ENCODE measurements at regions not wholly inside any gene's neighbourhood (a gene's known extent, or its start where the extent isn't known, plus 50 kb on each side); places are given as distances from the start of the nearest gene placed in this dataset.

DNA sequence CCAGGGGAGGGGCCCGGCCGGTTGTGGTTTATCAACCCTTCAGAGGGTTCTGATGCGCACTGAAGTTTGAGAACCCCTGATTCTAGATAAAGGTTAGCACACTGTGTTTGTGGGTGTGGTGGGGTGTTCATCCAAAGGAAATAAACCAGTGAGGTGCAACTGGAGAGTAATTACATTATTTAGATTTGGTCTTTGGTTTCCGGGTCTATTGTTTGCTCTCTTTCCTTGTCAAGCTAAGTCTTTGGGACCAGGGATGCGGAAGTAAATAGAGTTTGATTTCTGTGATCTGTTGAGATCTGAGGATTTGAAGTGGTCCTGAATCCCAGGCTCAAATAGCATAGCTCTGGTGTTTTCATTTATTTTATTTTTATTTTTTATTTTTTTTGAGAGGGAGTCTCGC is 50.5 kb upstream of the CLMP start:
- peaks cover 13% of the 10 kb centered on the region for H3K4me1 ChIP-seq (ENCODE audit: control insufficient read depth, insufficient read depth, low read length)

More for the DNA sequence above, 50.5 kb upstream of the CLMP start:
- no peak overlapping the region for H3K9ac ChIP-seq (ENCODE audit: low read length)
- H3K27me3 ChIP-seq (ENCODE audit: control insufficient read depth, insufficient read depth, low read length) = no peaks in the 10 kb centered on the region
- no peak overlapping the region for H3K27ac ChIP-seq (ENCODE audit: low read depth, low read length)
- no peaks in the 10 kb centered on the region for H3K36me3 ChIP-seq (ENCODE audit: control insufficient read depth, insufficient read depth, low read length)
- H3K4me3 ChIP-seq (ENCODE audit: low read depth, low read length) = no peak overlapping the region
- H3K9me3 ChIP-seq (ENCODE audit: control insufficient read depth, insufficient read depth, low read depth, low read length) = no peaks in the 10 kb centered on the region
